ENCODE measurements at regions not wholly inside any gene's neighbourhood (a gene's known extent, or its start where the extent isn't known, plus 50 kb on each side); places are given as distances from the start of the nearest gene placed in this dataset.

DNA sequence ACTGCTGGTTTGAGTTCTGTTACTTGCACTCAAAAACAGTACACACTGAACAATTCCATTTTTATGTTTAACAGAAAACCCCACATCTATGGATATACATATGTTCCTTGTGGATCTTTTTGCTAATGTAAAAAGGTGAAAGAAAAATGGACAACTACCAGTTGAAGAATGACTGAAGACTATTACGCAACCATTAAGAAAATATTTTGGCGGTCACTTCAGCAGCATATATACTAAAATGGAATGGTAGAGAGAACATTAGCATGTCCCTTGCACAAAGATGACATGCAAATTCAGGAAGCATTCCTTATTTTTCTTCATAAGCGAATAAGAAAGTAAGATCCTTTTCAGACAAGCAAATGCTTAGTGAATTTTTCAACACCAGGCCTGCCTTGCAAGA is 84.6 kb upstream of the FMR1 start:
- 71 to 81% (median 75%) methylated on average over 3 of the region's 3 CpGs for WGBS, 3 donors
- Histone ChIP-seq H3K4me3 (no peak overlapping the region), H3K9me3 (no peaks in the 10 kb centered on the region), H3K36me3 (no peaks in the 10 kb centered on the region), H3K27ac (no peak overlapping the region), H3K4me1 (ENCODE audit: insufficient read depth) (no peaks in the 10 kb centered on the region), H3K27me3 (no peaks in the 10 kb centered on the region)
- DNase-seq = no peak
- intact Hi-C loops (cut with DNase I) = no loop called here
- TF ChIP-seq EP300 (IDR thresholded peaks at IDR 0.05) (no peak), POLR2A (IDR thresholded peaks at IDR 0.05) (no peak)
- TF ChIP-seq, protein P1, sequence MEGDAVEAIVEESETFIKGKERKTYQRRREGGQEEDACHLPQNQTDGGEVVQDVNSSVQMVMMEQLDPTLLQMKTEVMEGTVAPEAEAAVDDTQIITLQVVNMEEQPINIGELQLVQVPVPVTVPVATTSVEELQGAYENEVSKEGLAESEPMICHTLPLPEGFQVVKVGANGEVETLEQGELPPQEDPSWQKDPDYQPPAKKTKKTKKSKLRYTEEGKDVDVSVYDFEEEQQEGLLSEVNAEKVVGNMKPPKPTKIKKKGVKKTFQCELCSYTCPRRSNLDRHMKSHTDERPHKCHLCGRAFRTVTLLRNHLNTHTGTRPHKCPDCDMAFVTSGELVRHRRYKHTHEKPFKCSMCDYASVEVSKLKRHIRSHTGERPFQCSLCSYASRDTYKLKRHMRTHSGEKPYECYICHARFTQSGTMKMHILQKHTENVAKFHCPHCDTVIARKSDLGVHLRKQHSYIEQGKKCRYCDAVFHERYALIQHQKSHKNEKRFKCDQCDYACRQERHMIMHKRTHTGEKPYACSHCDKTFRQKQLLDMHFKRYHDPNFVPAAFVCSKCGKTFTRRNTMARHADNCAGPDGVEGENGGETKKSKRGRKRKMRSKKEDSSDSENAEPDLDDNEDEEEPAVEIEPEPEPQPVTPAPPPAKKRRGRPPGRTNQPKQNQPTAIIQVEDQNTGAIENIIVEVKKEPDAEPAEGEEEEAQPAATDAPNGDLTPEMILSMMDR (IDR thresholded peaks at IDR 0.05) = no peak

DNA sequence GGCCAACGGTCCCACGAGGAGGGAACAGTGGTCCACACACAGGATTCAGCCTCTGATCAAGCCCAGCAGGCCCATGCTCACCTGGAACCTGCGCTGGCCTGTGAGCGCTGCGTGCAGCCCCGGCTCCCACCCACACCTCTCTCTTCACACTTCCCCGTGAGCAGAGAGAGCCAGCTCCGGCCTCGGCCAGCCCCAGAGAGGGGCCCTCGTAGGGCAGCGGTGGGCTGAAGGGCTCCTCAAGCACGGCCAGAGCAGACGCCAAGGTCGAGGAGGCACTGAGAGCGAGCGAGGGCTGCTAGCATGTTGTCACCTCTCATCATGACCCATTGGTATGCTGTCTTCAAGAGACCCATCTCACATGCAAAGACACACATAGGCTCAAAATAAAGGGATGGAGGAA is 83.0 kb upstream of the FMR1 start:
- H3K4me3 ChIP-seq = no peak overlapping the region
- DNase-seq = no peak
- H3K36me3 ChIP-seq = no peaks in the 10 kb centered on the region
- no peaks in the 10 kb centered on the region for H3K27me3 ChIP-seq
- WGBS, 3 donors = 86 to 90% (median 90%) methylated on average over 16 of the region's 16 CpGs
- H3K9me3 ChIP-seq = no peaks in the 10 kb centered on the region
- H3K4me1 ChIP-seq (ENCODE audit: insufficient read depth) = no peaks in the 10 kb centered on the region
- H3K27ac ChIP-seq = no peak overlapping the region
- TF ChIP-seq, protein P1 (IDR thresholded peaks at IDR 0.05) = no peak
- TF ChIP-seq POLR2A (IDR thresholded peaks at IDR 0.05) (no peak), EP300 (IDR thresholded peaks at IDR 0.05) (no peak)
- intact Hi-C loops (cut with DNase I) = no loop called here

DNA sequence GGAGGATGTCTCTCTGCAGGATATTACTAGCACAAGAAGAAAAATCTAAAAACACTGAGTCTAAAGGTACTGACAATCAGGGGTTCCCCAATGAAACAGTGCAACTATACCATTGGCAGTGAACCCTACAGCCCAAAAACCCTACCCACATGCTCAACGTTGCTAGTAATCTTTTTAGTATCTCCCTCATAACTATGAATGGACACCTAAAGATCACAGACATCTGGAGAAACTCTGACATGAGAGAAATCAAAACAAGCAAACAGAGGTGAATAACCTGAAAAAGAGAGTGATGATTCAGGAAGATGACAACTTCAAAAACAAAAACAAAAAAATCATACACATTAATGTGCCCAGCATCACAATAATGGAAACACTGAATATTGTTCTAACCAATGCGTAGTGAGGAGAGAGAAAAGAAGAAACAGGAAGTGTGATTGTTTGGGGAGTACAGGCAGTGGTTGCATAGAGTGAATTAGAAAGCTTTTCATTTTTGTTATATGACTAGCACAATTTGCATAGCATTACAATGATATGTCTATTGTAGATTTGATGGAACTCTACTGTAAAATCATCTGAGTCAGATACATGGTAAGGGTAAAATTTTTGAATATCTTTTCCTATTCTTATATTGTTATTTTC is 78.9 kb upstream of the FMR1 start:
- no peak for DNase-seq
- no peaks in the 10 kb centered on the region for H3K27me3 ChIP-seq
- H3K4me3 ChIP-seq = no peak overlapping the region
- WGBS, 3 donors = 19 to 37% (median 34%) methylated on average over 2 of the region's 2 CpGs
- H3K27ac ChIP-seq = no peak overlapping the region
- intact Hi-C loops (cut with DNase I) = no loop called here
- H3K4me1 ChIP-seq (ENCODE audit: insufficient read depth) = no peaks in the 10 kb centered on the region
- no peaks in the 10 kb centered on the region for H3K36me3 ChIP-seq
- TF ChIP-seq, protein P1 (IDR thresholded peaks at IDR 0.05) = no peak
- no peaks in the 10 kb centered on the region for H3K9me3 ChIP-seq

DNA sequence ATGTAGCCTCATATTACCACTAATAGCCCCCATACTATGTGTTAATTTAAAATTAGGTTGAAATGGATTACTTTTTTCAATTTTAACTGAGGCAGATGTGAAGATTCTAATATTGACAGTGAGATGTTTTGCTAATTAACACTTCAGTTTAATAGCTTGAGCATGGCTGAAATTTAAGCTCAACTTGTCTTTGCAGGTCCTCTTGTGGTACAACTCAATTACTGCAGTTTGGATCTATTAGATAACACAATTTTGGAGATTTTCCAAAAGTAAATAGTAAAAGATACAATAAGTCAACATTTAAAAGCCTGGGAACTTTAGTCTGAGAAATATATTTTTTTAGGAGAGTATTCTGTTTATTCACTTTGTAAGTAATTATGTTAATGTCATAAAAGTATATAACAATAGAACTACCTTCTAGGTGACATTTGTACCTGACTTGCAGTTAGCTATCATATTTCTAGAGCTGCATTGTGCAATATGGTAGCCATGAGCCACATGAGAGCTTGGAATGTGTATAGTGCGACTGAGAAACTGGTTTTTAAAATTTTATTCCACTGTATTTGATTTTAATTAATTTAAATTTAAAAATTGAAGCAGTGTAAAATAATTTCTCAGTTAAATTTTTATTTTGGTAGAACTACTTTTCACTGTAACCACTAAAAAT is 73.1 kb upstream of the FMR1 start:
- H3K4me1 ChIP-seq (ENCODE audit: insufficient read depth) = no peaks in the 10 kb centered on the region
- no peak overlapping the region for H3K4me3 ChIP-seq
- H3K27ac ChIP-seq = no peak overlapping the region
- WGBS, 3 donors = 41 to 43% (median 42%) methylated on average over 1 of the region's 1 CpG
- no peaks in the 10 kb centered on the region for H3K27me3 ChIP-seq
- no peaks in the 10 kb centered on the region for H3K9me3 ChIP-seq
- TF ChIP-seq, protein P1 (IDR thresholded peaks at IDR 0.05) = no peak
- no peak for TF ChIP-seq POLR2A (IDR thresholded peaks at IDR 0.05)
- no peak for TF ChIP-seq EP300 (IDR thresholded peaks at IDR 0.05)
- DNase-seq = no peak
- intact Hi-C loops (cut with DNase I) = no loop called here
- no peaks in the 10 kb centered on the region for H3K36me3 ChIP-seq

All from ovary (tissue), 7 donors.